NCI-H524 treated with DMSO at 0.1 percent for 48 hours (cell line): ENCODE measurements at regions not wholly inside any gene's neighbourhood (a gene's known extent, or its start where the extent isn't known, plus 50 kb on each side); places are given as distances from the start of the nearest gene placed in this dataset.

ENCODE experiments used
- DNase-seq: peaks from one replicate; lab custom pipeline; 2025; lab: John Stamatoyannopoulos, UW

DNA sequence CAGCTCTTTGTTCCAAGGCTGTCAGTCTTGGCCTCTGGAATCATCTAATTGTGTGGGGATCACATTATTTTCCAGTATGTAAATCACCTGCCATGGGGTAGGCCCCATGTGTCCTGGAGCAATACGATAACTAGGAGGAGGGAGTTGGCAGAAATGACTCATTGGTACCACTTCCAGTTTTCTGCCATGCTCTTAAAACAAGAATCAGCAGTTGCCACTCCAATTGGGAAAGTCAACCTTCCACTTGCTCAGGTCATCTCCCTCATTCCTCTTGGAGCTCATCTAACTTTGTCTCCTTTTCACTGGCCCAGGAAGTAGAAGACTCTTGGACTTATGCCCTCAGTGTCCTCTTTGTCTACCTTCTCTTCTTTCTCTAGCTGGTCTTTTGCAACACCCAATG, 487.0 kb downstream of the SLC4A3 start:
- no peak for DNase-seq

DNA sequence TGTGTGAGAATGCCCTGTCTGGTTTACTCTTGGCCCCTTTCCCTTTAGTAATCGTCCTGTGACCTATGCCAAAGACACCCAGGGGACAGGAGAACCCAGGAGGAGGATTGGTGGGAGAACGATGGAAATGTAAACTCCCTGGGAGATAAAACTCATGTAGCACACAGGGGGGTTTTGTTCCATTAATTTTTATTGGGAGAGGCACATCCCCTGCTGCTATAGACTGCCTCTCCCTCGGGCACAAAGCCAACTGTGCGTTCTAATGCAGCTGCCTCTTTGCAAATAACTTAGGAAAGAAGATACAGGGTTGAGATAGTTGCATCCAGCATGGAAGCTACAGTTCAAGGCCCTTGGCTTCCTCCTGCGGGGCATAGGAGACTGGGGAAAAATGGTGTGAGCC, 489.6 kb downstream of the SLC4A3 start:
- no peak for DNase-seq

DNA sequence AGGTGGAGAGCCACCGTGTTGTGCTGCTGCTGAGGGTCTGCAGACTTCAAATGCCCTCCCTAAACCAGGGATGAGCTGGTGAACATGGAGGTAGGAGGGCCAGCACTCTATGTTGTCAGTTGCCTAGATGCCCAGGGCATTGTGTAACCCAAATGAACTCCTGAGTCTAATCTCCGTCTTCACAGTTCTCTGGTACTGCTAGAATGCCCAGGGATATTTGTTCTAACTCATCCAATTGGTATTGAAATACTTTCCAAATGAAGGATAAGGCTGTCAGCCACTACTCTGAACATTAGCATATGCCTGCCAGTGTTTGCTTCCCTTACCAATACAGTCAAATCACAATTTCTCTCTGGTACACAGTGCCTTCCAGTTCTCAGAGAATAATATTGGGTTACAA, 492.6 kb downstream of the SLC4A3 start:
- DNase-seq: no peak

DNA sequence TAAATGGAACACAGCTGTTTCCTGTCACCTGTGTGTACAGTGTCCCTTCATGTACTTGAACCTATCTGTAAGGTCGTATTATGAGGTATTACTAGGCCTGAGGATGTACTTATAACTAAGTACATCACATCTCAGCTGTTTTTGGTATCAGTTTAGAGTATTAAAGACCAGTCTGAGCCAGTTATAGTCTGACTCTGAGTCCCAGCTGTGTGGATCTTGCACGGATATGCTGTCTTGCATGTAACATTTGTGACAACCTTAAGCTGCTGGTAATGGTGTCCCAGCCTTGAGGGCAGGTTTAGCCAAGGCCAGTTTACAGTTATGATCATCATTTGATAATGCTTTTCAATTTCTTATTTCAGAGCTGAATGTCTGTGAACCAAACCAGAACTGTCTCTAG, 496.3 kb downstream of the SLC4A3 start:
- no peak for DNase-seq

DNA sequence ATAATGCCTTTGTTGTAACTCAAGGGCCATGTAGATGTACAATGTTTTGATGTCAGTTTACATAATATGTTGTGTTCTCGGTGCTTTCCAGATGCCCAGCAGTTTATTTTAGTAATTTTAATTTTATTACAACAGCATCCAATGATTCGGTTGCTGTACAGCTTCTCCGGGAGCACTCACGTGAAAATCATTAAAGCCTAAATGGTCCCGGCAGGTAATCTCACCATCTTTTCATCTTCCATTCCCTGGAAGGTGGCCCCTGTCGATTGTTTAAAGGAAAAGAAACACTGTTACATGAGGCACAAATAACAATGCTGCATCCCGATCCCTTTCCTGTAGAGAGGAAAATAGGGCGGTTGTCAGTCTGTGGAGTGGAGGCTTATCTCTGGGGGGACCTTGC, 498.1 kb downstream of the SLC4A3 start:
- no peak for DNase-seq

DNA sequence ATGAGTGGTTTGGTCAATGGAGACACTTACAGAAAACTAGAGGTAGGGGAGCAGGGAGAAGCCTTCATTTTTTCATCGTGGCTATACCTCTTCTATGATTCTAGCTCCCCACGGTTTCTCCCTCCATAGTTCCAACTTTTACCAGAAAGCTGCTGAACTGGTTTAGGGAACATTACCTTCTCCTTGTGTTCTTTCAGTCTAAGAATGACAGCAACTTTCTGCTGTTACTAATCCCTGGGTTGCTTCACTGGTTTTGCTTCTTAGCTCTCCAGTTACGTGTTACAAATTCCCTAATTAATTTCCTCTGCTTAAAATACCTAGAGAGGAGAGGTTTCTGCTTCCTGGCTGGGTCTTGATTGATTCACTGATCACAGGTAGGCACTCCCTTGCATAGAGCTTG, 499.9 kb downstream of the SLC4A3 start:
- no peak for DNase-seq

DNA sequence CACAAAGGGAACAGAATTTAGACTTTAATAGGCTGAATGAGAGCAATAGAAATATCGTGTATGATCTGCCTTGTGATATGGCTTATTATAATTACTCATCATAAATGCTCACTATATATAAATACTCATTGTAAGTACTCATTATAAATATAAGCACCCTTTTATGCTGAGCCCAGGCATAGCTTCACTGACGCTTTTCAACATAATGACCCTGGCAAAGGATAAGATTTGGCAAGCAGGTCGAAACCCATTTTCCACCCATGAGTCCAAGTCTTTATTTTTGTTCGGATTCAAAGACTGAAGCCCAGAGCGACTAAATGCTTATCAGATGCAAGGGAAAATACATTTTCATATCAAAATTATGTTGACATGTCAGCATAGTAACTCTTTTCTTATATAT, 500.4 kb downstream of the SLC4A3 start:
- no peak for DNase-seq

DNA sequence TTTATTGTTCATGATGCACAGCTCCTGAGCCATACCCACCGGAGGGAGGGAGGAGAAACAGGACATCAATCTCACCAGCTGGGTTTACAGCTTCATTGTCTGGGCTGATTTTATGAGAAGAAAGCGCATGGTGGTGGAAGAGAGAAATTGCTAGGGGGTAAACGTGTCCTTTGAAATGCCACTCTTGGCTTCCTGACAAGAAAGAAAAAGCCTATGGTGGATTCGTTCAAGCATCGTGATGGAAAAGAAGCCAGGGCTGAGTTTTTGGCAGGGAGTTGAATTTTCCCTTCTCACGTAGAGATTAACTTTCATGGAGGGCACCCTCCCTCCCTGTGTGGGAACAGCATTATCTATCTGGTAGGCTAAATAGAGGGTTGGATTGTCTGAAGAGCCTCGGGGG, 502.0 kb downstream of the SLC4A3 start:
- DNase-seq: no peak

DNA sequence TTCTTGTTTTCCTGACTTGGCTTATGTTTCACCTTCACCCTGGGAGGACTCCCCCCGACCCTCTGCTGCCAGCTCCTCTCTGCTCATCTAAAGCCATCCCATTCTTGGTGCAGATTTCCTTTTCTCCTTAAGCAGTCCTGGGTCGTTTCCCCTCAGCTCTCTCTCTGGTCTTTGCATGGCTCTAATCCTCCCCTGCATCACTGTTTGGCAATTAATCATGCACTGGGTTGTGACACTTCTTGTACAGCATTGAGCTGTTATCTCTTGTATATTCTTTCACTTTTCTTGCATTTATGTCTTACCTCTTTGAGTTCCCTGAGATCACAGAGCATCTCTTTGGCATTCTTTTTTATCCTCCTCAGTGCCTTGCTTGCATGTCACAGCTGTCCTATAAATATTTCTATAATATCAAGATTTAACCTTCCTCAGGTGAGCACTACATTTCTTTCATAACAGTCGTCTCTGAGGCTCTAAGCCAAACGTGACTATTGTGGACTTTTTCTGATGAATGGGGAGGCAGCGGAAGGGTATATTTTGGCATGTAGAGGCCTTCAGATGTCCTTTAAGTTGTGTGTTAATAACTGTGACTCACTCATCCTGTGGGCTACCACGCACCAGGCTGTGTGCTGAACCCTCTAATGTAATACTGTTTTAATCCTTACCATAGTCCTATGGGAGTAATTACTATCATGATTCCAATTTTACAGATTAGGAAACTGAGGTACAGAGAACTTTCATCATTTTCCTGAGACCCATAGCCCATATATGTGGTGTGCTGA, 507.5 kb downstream of the SLC4A3 start:
- no peak for DNase-seq

DNA sequence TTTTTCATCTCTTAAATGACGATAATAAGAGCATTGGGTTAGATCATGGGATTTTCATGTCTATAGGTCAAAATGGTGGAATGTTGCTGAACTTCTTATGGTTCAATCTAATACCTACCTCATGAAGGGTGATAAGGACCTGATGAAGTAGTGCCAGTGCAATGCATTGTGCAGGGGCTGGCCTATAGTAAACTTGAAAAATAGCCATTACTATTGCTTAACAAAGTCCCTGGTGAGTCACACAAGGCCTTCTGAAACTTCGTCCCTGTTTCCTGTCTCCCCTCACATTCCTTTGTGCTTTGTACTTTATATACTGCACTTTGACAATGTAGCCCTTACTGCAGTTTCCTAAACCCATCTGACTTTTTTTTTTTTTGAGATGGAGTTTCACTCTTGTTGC, 515.9 kb downstream of the SLC4A3 start:
- no peak for DNase-seq

DNA sequence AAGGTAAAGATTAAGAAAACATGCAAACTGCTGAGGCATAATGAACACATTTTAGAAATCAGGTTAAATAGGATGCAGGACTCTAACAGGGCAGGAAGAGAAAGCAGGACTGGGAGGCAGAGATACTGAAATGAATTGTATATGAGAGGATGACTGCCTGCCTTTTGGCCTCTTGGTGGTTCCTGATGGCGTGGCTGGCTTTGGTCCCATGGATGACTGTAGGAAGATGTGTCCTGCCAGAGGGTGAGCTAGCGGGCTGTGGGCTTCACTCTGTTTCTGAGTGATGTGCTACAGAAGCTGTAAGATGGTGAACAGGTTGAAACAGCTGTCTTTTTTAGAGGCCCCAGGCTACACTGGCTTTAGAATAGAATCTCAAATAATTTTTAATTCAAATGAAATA, 517.0 kb downstream of the SLC4A3 start:
- no peak for DNase-seq

DNA sequence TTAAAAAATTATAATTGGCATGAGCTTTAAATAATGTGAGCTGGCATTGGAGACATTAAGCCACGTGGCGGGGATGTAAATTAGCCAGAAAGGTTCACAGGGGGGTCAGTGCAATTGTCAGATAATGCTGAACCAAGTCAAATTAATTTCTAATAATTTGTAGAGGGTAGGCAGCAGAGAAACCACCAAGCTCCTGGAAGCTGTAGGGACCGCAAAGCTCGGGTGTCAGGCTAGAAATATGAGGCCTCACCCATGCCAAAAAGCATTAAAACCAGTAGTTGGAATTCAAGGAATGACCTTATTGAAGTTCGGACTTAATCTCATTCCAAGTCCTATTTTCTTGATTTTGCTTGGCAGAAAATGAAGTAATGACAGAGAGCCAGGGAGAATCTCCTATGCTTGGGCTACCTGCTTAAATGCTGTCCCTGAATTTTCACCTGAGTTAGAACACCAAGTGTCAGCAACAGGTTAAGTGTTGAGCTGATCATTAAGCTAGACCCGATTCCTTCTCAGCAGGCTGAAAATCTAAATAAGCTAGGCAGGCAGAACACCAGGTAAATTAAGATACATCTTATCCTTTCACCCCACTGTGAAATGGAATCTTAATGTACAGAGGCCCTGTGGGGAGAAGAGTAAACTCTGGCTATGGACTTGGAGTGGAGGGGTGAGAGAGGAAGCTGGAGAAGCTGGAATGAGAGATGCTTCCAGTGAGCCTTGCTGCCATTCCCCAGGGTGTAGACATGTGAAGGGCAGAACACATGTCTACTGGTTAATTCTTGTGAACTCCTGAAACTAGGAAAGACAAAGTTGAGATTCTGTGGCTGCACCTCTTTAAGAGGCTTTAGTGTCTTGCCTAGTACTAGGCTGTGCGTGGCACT, 520.0 kb downstream of the SLC4A3 start:
- DNase-seq: no peak

DNA sequence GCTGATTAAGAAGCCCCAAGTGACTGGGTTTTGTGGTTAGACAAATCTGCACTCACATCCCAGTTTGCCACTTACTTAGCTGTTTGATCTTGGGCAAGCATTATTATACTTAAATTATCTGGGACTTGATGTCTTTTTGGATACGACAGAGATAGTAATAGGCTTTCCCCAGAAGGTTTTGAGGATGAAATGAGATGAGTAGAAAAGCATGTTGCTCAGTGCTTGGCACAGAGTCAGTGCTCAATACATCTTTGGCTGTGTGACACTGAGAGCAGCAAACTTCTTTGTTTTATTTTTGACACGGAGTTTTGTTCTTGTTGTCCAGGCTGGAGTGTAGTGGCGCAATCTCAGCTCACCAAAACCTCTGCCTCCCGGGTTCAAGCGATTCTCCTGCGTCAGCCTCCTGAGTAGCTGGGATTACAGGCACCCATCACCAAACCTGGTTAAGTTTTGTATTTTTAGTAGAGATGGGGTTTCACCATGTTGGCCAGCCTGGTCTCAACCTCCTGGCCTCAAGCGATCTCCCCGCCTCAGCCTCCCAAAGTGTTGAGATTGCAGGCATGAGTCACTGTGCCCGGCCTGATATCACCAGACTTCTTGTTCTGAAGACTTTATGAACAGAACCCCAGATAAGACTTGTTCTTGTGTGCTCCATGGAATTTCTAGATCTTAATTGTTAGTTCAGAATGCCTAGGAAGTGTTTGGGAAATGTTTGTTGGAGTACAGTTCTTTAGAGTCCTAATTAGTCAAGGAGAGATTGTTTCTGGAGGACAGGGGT, 521.2 kb downstream of the SLC4A3 start:
- DNase-seq: no peak

DNA sequence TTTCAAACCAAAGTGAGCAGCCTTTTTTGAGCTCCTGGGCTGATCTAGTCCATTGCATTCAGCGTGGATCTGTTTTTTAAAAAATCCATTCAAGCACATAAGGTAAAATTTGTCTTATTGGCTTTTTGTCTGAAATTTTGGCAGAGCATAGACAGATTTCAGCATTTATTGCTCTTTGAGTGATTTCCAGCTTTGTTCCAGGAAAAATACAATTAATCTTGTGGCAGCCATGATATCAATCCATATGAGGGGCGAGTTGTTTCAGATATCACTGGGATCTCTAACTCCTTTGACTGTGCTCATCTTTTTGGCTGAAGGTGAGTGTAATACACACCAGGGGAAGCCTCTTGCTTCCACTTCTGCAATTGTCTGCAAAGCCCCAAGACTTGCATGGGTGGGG, 523.9 kb downstream of the SLC4A3 start:
- DNase-seq: no peak

DNA sequence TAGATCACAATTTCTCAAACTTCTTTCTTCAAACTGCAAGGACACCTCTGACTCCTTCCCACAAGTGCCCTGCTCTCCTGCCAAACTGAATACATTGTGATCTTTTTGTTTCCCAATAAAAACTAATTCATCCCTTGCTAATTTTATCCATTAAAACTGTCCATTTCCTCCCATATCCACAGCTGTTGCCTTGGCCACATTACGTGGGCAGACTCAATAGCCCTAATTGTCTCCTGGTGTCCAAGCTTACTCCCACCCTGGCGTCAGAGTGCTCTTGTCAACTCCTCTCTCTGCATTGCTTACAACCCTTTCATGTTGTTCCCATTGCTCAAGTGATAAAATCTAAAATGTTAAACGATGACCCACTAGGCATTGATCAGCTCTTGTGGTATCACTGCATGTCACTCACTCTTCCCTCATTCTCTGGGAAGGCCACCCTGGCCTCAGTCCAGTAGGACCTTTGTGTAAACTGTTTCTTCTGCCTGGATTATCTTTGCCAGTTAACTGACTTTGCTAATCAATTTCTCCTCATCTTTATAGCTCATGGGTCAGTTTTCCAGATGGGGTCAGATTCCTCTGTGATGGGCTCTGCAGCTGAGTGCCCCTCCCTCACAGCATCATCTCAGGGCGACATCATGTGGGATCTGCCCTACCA, 525.0 kb downstream of the SLC4A3 start:
- DNase-seq: no peak

DNA sequence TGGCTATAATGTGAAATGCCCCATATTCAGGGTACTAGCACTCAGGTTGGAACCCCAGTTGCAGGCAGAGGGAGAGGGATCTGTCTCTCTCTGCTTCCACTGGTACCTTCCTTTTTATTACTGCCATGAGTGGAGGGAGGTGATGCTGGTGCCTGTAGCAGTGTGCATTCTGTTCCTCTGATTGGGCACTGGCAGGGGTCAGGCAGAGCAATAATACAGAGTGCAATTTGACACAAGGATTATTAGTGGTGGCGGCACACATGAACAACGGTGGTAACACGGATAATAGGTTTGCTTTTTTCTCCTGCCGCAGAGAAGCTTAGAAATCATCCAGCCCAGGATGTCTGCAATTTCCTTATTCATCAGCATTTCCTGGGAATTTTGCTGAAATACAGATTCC, 525.7 kb downstream of the SLC4A3 start:
- no peak for DNase-seq

DNA sequence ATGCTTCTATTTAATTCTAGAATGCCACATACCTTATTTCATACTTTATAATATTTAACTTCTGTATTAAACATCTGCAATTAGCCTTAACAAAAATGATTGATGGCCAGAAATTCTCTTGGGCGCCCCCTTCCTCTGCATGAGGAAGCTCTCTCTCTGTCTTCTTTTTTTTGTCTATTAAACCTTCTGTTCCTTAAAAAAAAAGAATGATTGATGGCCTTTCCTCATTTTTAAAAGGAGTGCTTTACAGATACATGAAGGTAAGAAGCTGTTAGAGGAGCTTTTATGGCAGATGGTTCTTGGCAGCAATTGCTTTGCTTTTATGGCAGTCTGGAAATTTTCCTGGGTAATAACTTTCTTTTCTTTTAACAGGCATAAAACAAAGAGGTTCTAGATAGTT, 526.9 kb downstream of the SLC4A3 start:
- DNase-seq: no peak

DNA sequence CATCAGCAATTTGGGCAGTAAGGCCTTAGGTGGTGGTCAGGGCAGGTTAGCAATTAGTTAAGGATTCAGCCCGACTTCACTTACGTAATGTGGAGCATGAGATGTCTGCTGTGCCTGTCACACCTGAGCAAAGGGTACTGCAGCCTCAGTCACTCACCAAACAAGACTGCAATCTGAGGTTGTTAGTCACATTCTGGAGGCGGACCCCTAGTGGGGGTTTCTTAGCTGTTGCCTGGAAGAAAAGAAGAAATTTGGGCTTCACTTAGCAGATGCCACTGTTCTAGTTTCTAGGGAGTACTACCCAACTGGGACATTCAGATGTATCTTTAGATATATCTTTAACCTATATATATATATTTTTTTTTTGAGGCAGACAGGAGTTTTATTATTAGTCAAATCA, 529.9 kb downstream of the SLC4A3 start:
- DNase-seq: no peak

DNA sequence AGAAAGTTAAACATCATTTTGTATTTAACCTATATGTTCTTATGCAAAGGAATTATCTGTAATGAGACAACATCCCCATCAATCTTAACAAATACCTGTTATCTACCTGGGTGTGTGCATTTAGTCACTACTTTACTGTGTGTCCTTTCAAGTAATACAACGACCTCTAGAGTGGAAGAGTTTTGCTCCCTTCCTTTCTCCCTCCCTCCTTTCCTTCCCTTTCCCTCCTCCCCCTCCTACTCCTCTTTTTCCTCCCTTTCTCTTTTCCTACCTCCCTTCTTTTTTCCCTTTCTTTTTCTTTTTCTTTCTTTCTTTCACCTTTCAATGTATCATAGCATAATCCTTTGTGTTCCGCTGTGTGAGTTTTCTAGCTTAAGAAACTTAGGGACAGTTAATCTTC, 532.3 kb downstream of the SLC4A3 start:
- no peak for DNase-seq

DNA sequence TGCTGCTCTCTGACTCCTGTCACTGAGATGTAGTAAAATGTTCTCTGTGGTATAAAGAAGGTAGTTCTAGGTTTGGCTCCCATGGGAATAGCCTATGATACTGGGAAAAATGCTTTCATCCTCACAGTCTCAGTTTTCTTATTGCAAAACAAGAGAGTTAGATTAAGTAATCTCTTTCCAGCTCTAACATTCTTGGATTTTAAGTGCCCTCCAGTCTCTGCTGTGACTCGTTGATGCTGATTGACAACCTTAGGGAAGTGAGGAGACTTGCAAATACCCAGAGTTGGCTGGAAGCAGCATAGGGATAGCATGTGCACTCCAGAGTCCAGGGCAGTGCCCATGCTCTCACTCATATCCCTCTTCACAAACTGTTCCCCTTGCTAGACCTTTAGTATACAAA, 534.9 kb downstream of the SLC4A3 start:
- no peak for DNase-seq

DNA sequence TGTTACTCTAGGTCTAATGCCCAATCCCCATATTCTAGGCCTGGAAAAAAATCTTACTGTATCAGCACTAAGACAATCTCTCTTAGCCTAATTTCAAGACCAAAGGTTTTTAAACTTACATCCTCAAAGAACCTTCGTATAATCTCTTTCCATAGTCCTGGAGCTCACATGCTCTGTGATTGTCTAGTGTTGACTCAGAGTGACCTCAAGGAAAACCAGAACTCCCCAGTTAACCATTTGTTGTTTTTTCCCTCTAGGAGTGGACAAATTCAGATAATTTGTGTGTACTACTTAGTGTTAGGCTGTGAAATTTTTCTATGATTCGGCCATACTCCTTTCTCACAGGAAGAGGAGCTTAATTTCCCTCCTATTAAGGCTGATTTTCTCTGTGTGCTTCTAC, 536.1 kb downstream of the SLC4A3 start:
- DNase-seq: no peak

DNA sequence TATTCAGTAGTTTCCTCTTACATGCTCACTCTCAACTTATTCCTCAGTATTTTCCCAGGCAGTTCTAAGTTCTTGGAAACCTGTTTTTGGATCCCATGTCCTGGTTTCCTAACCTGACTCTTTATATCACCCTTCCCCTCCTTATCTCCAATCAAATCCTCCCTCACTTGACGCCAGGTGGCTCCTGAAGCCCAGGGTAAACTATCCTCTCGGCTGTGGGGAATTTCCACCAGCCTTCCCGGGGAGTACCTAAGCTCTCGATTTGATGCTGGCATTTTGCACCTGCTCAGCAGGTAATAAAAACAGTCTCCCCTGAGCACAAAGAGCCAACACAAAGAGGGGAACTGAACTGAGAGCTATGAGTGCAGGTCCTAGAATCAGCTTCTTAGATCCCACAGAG, 538.0 kb downstream of the SLC4A3 start:
- no peak for DNase-seq
